GM18498 (cell line): ENCODE measurements at regions not wholly inside any gene's neighbourhood (a gene's known extent, or its start where the extent isn't known, plus 50 kb on each side); places are given as distances from the start of the nearest gene placed in this dataset.

Experiments
- ATAC-seq: cut with Tn5 transposase; IDR thresholded peaks from one replicate; pipeline ENCODE4 v1.9.1; 2021; ENCODE audit warnings: mild to moderate bottlenecking, moderate library complexity; ENCODE audit not compliant: unreplicated experiment

DNA sequence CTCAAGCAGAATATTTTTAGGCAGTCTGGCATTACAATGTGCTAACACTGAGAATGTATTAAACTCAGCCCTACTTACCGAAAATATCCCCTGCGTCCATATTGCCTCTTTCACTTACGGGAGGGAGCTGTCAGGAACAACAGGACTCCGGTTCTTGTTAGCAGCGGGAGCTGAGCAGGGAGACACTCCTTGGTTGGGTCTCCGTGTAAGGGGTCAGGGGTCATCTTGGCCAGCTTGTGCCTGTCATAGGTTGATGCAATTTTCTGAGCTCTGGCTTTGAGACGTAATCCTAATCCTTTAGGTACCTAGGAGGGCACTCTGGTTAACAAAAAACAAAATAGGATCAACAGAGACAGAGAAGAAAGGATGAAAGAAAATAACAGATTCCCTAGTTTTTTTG lies 1477.2 kb downstream of the BRD1 start:
- ATAC-seq, result no peak

DNA sequence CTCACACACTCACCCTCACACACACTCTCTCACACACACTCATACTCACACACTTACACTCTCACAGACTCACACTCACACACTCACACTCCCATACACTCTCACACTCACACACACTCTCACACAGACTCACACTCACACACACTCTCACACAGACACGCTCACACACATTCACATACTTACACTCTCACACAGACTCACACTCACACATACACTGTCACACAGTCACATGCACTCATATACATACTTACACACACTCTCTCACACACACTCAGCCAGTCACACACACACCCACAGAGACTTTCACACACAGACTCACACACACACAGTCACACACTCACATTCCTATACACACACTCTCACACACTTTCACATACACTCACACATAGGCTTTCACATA lies 1478.8 kb downstream of the BRD1 start:
- no peak for ATAC-seq

DNA sequence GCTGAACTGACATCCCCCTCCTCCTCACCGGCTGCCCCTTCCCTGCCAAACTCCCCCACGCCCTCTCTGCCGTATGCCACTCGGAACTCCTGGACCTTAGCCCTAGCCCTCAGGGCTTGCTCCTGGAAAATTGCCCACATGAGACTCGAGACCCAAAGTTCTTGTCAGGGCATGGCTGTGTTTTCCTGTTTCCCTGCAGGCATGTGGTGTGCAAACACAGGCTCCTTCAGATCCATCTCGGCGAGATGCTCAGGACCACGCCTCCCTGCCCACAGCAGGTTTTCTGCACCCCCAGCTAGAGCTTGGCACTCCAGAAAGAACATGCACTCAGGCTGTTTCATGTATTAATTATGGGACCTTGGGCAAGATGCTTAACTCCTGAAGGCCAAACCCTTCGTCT lies 1480.4 kb downstream of the BRD1 start:
- no peak for ATAC-seq

DNA sequence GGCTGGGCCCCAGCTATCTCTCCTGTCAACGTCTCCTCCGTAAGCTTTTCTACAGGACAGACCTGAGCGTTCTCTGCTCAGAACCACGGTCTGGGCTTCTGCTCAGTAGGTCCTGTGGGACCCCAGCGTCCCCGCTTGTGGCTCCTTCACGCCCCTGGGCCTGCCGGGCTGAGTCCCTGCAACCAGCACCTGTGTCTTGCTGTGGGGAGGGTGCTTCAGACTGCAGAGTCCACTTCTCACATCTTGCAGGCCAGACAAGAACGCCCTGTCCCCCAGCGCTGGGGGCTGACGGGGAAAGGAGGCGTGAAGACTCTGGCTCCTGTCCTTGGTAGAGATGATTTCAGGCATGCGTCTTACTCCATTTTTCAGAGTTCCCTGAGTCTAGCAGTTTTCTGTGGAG lies 1480.8 kb downstream of the BRD1 start:
- no peak for ATAC-seq

DNA sequence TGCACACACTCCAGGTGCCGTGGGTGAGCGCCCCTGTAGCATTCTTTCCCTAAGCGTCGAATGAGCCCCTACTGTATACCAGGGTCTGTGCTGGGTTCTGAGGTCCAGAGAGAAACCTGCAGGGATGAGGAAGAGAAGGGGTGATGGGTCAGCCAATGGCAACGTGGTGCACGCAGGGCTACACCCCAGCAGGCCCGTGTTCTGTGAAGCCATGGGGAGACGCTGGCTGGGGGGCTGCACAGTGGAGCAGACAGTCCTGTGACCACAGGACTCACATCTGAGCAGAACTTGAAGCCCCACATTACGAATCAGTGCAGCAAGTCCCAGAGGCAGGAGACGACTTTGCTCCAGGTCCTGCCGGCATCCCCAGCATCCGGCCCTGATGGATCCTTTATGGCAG lies 1481.4 kb downstream of the BRD1 start:
- no peak for ATAC-seq

DNA sequence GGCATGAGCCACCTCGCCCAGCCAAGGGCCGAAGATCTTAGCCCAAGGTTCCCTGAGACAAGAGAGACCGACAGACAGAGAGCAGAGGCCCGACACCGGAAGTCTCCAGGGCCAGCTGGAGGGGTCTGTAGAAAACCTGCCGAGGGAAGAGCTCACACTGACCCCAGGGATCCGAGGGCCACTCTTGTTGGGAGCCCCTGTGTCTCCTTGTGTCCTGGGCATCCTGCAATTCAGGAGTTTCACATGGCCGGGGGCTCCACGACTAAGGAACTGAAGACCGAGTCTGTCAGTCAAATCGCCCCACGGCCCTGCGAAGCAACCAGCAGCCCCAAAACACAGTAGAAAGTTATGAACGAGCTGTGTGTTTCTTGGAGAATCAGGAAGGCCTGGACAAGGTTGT lies 1482.0 kb downstream of the BRD1 start:
- no peak for ATAC-seq

DNA sequence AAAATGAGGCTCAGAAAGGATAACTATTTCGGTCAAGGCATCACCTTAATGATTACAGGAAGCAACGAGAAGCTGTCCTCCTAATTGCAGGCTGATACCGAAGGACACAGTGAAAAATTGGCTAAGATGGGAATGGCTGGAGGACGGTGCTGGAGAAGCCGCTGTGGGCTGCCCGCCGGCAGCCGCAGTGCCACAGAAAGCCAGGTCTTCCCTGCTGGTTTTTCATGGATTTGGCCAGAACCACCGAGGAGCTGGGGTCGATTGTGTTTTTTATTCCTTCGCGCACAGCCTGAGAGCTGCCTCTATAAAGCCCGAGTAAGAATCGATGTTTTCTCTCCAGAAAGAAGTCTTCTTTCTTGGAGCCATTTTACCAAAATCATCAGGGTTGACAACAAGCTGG lies 1484.2 kb downstream of the BRD1 start:
- ATAC-seq, result no peak

DNA sequence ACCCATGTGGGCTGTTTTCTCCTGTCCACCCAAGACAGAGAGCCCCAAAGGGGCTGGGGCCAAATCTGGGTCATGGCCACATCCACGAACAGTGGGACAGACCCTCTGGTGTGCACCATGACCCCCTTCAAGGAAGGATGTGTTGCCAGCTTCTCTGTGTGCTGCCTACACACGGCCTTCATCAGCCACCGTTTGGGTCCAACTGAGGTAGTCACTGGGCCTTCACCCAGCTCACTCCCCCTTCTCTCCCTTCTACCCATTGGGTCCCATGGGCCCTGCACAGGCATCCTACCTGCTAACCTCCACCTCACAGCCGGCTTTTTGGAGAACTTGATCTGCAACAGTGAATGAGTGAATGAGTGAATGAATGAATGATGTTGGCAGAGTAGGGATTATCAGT lies 1484.9 kb downstream of the BRD1 start:
- no peak for ATAC-seq

DNA sequence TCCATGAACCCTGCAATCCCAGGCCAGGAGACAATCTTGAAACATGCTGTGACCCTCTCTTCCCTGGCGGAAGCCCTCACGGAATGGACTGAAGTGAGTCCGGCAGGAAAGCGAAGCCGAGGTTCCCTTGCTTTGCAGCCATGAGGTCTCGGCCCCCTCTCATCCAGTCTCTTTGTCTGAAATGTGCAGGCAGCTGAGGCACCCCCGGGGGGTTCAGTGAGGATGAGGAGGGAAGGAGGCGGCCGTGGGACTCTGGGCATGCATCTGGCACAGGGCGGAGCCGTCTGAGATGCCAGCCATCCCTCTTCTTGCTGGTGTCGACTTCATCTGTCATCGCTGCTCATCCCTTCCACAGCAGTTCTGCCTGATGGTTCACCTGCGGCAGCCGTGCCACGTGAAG lies 1485.7 kb downstream of the BRD1 start:
- ATAC-seq, result no peak

DNA sequence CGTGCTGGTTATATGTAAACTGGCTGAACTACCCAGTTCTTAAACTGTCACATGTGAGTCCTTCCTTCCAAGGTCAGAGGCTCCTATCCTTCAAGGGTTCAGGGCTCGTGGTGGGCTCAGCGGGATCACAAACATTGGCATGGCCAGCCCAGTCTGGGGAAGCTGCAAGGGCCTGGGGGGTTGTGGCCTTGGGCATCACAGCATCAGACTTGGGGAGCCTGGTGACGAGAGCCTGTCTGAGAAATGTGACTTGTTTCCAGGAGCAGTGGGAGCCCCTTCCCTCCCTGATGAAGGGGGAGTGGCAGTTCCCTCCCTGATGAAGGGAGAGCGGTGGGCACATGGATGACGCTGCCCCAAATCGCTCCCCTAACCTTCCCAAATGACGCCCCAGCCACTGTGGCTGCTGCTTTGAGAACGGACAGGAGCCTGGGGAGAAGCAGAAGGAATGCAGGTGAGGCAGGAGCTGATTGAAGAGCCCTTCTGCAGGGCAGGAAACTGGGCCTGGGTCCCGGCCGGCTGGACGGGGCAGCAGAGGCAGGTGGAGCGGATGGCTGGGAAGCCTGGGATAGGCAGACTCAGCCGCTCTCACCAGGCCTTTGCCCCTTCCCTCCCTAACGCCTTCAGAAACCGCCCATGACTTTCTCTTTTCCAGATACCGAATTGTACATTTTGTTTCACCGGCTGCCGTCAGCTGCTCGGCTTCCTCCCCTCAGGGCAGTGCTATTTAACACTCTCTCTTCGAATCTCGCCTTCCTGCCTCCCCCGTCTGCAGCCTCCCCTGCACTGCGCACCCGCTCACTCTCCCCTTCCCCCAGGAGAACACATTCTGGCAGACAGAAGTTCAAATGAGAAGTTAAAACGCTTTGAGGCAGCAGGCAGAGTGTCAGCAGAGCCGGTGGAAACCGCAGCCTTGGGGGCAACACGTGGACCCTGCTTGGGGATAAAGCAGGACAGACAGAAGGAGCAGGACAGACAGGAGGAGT lies 1486.7 kb downstream of the BRD1 start:
- ATAC-seq, result no peak

DNA sequence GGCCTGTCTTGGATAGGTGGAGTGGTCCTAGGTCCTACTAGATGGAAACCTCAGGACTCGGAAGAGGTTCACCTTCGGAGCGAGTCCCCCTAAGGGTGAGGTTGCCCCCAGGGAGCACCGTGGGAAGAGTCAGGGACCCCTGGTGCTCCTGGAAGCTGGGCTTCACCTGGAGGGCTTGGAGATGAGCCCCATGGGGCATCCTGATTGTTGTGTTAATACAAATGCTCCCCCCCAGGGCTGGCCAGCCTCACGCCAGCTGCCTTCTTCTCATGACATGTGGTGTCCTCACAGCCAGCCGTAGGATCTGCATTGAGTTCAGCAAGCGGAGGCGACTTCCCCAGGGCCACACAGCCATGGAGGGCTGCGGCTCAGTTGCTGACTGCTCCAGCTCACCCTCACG lies 1487.5 kb downstream of the BRD1 start:
- ATAC-seq, result no peak

DNA sequence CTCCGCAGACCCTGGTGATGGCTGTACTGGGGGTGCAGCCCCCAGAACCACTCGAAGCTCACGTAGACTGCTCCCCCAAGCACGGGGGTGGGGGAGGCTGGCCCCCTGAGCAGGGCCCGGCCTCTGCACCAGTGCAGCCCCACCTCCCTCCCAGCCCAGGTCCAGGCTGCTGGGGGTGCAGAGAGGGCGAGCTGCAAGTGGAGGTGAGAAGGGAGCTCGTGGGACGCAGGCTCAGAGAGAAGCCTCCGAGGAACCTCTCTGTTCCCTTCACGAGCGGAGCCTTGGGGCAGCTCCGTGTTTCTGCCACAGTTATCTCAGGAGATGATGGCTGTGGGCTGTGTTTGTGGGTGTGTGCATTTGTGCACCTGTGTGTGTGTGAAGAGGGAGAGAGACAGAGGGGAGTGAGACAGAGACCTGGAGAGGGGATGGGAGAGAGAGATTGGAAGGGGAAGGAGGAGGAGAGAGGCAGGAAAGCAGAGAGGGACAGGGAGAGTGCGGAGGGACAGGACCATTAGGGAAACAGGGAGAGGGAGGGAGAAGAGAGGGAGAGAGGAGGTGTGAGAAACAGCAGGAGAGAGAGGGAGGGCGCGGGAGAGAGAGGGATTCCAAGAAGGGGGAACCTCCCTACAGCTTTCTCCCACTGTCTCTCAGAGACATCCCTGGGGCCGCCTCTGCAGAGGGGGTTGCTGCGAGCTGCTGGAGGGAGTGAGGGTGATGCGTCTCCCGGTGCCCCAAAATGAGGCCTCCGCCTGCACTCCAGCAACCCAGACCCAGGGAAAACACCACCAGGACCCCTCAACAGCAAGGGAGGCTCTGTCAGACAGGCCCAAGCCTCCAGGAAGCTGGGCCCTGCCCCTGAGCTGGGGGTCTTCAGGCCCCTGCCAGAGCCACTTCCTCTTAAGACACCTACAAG lies 1488.6 kb downstream of the BRD1 start:
- ATAC-seq, result no peak

DNA sequence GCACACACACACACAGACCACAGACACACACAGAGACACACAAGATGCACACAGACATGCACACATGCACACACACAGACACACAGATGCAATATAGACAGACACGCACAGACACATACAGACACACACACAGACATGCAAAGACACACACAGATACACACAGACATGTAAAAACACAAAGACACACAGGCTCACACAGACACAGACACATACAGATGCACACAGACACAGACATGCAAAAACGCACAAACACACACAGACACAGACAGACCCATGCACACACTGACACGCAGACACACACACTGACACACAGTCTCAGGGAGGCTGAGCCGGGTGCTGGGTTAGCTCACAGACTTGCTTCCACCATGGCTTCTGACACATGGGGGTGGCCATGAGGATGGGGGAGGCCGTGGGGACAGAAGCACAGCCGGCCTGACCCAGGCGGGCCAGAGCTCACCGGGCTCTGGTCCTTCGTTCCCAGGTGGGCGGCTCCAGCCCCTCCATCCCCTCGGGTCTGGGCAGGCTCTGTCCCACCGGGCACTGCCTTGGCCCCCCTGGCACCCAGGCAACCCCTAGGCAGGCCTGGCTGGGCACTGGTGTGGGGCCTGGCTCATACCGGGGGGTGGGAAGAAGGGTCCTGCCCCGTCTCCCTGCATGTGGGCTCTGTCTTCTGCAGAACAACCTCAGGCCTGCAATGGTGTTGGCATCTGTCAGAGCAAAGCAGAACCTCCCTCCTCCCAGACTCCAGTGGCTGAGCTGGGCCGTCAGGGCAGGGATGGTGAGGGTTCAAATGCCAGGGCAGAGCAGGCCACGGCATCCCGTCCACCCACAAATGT lies 1489.5 kb downstream of the BRD1 start:
- no peak for ATAC-seq

DNA sequence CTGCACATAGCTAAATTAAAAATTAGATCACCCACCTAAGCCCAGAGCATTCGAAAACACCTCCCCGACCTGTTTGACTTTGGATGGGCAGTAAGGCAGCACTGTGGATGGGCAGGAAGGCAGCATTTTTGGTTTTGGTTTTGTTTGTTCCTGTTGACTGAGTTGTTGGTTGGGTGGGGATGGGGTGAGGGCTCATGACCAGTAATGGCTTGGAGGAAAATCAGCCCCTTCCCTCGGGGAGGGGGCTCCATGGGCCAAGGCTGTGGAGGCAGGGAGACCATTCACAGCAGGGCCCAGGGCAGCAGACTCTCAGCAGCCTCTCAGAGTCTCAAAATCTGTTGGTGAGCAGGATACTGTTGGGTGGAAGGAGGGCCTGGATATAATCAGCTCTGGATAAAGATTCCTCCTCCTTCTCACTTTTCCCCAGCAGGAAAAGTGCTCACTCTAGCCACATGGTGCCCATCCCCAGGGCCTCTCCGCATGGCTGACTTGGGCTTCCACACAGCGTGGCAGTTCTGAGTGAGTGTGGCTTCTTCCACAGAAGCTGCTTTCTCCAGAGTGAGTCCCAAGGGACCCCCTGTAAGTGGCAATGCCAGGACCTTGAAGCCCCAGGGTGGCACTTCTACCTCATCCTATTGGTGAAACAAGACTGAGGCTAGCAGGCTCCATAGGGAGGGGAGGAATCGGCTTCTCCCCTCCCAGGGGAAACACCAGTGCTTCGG lies 1491.2 kb downstream of the BRD1 start:
- ATAC-seq, result no peak

DNA sequence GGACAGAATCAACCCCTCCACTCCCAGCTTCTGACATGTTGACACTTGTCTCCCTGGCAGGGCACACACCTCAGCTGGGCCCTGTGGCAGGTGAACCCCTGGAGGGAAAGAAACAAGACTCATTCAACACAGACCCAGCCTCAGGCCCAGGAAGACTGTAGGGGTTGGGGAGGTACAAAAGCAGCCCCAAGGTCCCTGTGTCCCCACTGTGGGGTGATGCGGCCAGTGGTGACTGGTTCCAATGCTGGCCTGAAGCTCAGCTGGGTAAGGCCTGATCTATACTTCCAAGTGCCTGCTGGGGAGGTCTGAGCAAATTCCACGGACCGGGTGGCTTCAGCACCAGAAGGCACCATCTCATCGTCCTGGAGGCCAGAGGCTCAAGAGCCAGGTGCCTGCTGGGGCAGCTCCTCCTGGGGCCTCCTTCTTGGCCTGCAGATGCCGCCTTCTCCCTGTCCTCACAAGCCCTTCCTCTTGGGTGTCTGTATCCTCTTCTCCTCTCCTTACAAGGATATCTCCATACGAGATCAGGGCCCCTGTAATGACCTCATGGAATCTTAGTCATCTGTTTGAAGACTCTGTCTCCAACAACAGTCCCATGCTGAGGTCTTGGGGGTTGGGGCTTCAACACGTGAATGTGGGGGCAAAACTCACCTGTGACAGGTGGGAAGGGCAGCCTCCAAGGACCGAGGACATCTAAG lies 1492.1 kb downstream of the BRD1 start:
- no peak for ATAC-seq

DNA sequence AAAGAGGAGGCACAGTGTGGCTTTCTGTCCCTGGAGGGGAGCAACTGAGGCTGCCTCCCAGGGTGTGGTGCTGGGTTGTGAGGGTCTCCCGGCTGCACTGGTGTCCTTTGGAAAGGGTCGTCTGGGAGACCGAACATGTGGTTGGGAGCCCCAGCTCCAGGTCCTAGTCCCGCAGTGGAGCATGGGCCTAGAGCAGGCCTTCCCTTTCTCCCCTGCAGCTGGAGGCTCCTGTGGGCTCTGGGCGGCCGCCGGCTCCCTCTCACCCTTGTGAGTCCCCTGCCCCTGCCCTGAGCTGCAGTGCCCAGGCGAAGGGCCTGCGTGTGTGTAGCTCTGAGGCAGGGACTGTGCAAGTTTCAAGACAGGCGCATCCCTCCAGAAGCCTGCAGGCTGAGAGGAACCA lies 1492.7 kb downstream of the BRD1 start:
- ATAC-seq, result no peak

DNA sequence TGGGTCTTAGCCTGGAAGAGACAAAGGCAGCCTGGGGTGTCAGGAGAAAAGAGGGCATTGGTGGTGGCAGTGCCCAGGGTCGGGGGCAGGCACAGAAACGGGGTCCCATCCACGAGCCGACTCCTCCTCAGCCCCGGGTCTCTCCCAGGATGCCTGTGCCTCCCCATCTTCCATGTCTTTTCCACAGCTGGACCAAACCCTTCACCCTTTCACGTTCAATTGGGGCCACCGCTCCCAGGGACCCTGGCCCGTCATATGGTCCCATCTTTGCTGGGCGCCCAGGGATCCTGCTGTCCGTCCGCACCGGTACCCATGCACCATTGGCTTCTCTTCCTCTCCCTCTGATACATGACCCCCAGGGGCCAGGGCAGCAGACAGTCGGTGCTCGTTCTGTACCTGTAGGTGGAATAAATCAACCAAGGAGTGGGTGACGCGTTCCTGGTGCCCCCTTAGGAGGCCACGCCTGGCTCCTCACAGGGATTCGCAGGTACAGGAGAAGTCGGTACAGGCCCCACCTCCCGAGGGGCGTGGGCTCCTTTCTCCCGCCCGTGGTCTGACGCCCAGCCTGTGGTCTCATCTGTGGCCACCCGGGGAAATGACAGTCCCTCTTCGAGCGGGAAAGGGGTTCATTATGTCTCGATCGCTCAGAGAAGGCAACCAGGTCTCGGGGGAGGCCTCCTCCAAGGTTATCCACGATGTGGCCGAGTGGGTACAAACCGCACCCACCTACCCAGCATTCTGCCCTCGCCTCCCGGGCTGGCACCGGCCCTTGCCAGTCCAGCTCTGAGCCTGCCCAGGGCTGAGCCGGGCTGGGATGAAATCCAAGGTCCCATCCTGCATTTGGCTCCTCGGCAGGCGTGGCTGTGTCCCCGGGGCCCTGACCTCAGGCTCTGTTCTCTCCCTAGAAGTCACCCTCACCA lies 1493.6 kb downstream of the BRD1 start:
- no peak for ATAC-seq

DNA sequence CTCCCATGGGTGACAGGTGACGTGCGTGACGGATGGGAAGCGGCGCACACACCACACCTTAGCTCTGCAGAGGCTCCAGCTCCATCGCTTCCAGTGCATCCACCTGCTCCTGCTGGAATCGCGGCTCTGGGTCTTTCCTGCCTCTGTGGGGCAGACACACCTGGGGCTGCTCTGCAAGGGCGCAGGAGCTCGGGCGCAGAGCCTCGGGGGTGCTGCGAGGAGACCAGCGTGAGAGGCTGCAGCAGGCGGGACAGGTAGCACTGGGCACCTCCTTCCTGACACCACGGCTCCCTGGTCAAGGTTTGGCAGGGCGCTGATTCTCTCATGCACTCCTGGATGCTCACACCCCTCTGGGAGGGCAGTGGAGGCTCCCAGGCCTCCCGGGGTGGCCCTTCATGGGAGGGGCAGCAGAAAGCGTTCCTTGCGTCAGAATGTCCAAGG lies 1494.3 kb downstream of the BRD1 start:
- no peak for ATAC-seq
